Astrocyte (in vitro differentiated cells and primary cell): ENCODE measurements at regions not wholly inside any gene's neighbourhood (a gene's known extent, or its start where the extent isn't known, plus 50 kb on each side); places are given as distances from the start of the nearest gene placed in this dataset.

ENCODE experiments used
- EZH2 ChIP-seq: IDR thresholded peaks from 2 replicates; pipeline ENCODE4 v1.6.1; 2012; ENCODE audit warnings: mild to moderate bottlenecking, low read length, inconsistent platforms; ENCODE audit not compliant: insufficient read depth
- TF ChIP-seq, protein P1 (sequence below): IDR thresholded peaks from 2 replicates; pipeline ENCODE4 v1.5.1; 2011; ENCODE audit warnings: low read depth, mild to moderate bottlenecking, inconsistent platforms, low read length, moderate library complexity; ENCODE audit not compliant: insufficient read depth

DNA sequence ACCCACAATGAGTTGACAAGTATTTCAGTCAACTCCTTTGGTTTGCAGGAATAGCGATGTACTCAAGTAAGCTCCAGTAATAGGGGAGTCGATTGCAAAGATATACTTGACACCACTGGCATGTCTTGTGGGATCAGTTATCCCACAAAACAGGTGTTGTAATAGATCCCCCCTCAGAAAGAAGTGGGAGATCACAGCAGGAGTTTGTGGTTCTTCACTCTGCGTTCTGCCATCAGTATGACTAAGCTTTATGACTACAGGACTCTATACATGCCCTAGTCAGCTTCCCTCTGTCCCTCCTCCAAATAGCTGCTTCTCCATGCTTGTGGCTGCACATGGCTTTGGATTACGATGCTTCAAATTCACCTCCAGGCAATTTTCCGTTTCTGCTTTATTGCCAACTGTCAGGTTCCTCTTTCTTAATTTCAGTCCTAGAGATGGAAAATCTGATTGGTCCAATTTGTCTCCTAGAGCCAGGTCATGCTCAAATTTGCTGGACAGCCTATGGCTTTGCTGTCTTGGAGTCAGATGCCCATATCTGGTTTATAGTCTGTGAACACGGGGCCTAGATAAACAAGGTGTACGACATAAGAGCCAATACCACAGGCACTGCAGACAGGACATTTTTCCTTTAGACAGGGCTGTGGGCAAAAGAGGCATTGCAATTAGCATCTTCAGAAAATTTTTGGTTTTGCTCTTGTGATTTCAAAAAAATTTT lies 221.7 kb downstream of the PAX3 start:
- TF ChIP-seq, protein P1, sequence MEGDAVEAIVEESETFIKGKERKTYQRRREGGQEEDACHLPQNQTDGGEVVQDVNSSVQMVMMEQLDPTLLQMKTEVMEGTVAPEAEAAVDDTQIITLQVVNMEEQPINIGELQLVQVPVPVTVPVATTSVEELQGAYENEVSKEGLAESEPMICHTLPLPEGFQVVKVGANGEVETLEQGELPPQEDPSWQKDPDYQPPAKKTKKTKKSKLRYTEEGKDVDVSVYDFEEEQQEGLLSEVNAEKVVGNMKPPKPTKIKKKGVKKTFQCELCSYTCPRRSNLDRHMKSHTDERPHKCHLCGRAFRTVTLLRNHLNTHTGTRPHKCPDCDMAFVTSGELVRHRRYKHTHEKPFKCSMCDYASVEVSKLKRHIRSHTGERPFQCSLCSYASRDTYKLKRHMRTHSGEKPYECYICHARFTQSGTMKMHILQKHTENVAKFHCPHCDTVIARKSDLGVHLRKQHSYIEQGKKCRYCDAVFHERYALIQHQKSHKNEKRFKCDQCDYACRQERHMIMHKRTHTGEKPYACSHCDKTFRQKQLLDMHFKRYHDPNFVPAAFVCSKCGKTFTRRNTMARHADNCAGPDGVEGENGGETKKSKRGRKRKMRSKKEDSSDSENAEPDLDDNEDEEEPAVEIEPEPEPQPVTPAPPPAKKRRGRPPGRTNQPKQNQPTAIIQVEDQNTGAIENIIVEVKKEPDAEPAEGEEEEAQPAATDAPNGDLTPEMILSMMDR = no peak
- no peak for TF ChIP-seq EZH2
